Neural cell (in vitro differentiated cells): ENCODE measurements at regions not wholly inside any gene's neighbourhood (a gene's known extent, or its start where the extent isn't known, plus 50 kb on each side); places are given as distances from the start of the nearest gene placed in this dataset.

Source experiments
- H2AFZ ChIP-seq: fragments of 200-600, 300-800 bp; sonication (generic), shearing (Covaris generic); 2 replicates; pipeline ENCODE4 v1.6.0; 2014; ENCODE audit warnings: low read depth, mild to moderate bottlenecking, antibody characterized with exemption, low read length, moderate library complexity
- H3F3A ChIP-seq: fragments of 200-600 bp; shearing (Covaris generic); 2 replicates; pipeline ENCODE4 v1.6.1; 2016; ENCODE audit warnings: mild to moderate bottlenecking, moderate library complexity, mixed read lengths, antibody characterized with exemption, low read length; ENCODE audit not compliant: insufficient read depth, poor library complexity, severe bottlenecking
- H3K27ac ChIP-seq: fragments of 200-600, 300-800 bp; sonication (generic), shearing (Covaris generic); 2 replicates; pipeline ENCODE4 v1.5.1; 2014; ENCODE audit warnings: mild to moderate bottlenecking, low read length, moderate library complexity
- H3K27me3 ChIP-seq: fragments of 300-800, 200-600 bp; sonication (generic), shearing (Covaris generic); 2 replicates; pipeline ENCODE4 v1.6.0; 2014; ENCODE audit warnings: mild to moderate bottlenecking, low read depth, low read length, moderate library complexity; ENCODE audit not compliant: insufficient read depth
- H3K36me3 ChIP-seq: fragments of 300-800, 200-600 bp; sonication (generic), shearing (Covaris generic); 2 replicates; pipeline ENCODE4 v1.5.1; 2014; ENCODE audit warnings: mild to moderate bottlenecking, antibody characterized with exemption, low read length, moderate library complexity; ENCODE audit not compliant: insufficient read depth
- H3K4me2 ChIP-seq: fragments of 300-800, 200-600 bp; sonication (generic), shearing (Covaris generic); 2 replicates; pipeline ENCODE4 v1.6.0; 2014; ENCODE audit warnings: mild to moderate bottlenecking, low read length
- H3K4me3 ChIP-seq: fragments of 300-800, 200-600 bp; sonication (generic), shearing (Covaris generic); 2 replicates; pipeline ENCODE4 v1.5.1; 2014; ENCODE audit warnings: mild to moderate bottlenecking, low read length, moderate library complexity
- H3K79me2 ChIP-seq: fragments of 200-600 bp; shearing (Covaris generic); replicated peaks from 2 replicates; pipeline ENCODE4 v1.6.0; 2014; ENCODE audit warnings: mild to moderate bottlenecking, low read length, moderate library complexity; ENCODE audit not compliant: insufficient read depth
- H3K9ac ChIP-seq: fragments of 300-800, 200-600 bp; sonication (generic), shearing (Covaris generic); 2 replicates; pipeline ENCODE4 v1.6.1; 2016; ENCODE audit warnings: mild to moderate bottlenecking, low read length, mixed read lengths
- H3K9me2 ChIP-seq: fragments of 200-600 bp; shearing (Covaris generic); 2 replicates; pipeline ENCODE4 v1.6.1; 2016; ENCODE audit warnings: mild to moderate bottlenecking, low read length, mixed read lengths; ENCODE audit not compliant: insufficient read depth
- H3K9me3 ChIP-seq: fragments of 200-600, 300-800 bp; sonication (generic), shearing (Covaris generic); 2 replicates; pipeline ENCODE4 v1.6.1; 2016; ENCODE audit warnings: mild to moderate bottlenecking, mixed run types, low read length, moderate library complexity, mixed read lengths
- H4K20me1 ChIP-seq: fragments of 200-600 bp; shearing (Covaris generic); 2 replicates; pipeline ENCODE4 v1.6.1; 2016; ENCODE audit warnings: mild to moderate bottlenecking, mixed run types; ENCODE audit not compliant: insufficient read depth
- EP300 ChIP-seq: fragments of 450-650 bp; conservative IDR thresholded peaks from 2 replicates; pipeline ENCODE4 v1.6.1; 2014; ENCODE audit warnings: antibody characterized with exemption, mild to moderate bottlenecking, moderate library complexity; ENCODE audit not compliant: poor library complexity, severe bottlenecking
- EZH2 ChIP-seq: fragments of 200-600, 300-800 bp; shearing (Covaris generic), sonication (generic); IDR thresholded peaks from 2 replicates; pipeline ENCODE4 v1.6.1; 2014; ENCODE audit warnings: antibody characterized with exemption, low read length, borderline replicate concordance, mild to moderate bottlenecking; ENCODE audit not compliant: insufficient read depth, poor library complexity, severe bottlenecking
- MXI1 ChIP-seq: fragments of 450-650 bp; conservative IDR thresholded peaks from 2 replicates; pipeline ENCODE4 v1.6.1; 2014; ENCODE audit warnings: antibody characterized with exemption, mild to moderate bottlenecking; ENCODE audit not compliant: poor library complexity, severe bottlenecking
- POLR2AphosphoS5 ChIP-seq: IDR thresholded peaks from 2 replicates; pipeline ENCODE4 v1.6.1; 2012
- RAD21 ChIP-seq: fragments of 450-650 bp; conservative IDR thresholded peaks from 2 replicates; pipeline ENCODE4 v1.6.1; 2014; ENCODE audit warnings: antibody characterized with exemption, mild to moderate bottlenecking, moderate library complexity
- SMC3 ChIP-seq: fragments of 450-650 bp; conservative IDR thresholded peaks from 2 replicates; pipeline ENCODE4 v1.6.1; 2014; ENCODE audit warnings: antibody characterized with exemption, mild to moderate bottlenecking, moderate library complexity; ENCODE audit not compliant: poor library complexity
- TAF1 ChIP-seq: IDR thresholded peaks from 2 replicates; pipeline ENCODE4 v1.6.1; 2012; ENCODE audit warnings: low read depth
- TF ChIP-seq, protein P1 (sequence below): IDR thresholded peaks from 2 replicates; pipeline ENCODE4 v1.6.1; 2012; ENCODE audit warnings: borderline replicate concordance
- TF ChIP-seq, protein P2 (sequence below): fragments of 450-650 bp; IDR thresholded peaks from 2 replicates; pipeline ENCODE4 v1.5.1; 2014; ENCODE audit warnings: antibody characterized with exemption, mild to moderate bottlenecking, moderate library complexity; ENCODE audit not compliant: poor library complexity, severe bottlenecking

DNA sequence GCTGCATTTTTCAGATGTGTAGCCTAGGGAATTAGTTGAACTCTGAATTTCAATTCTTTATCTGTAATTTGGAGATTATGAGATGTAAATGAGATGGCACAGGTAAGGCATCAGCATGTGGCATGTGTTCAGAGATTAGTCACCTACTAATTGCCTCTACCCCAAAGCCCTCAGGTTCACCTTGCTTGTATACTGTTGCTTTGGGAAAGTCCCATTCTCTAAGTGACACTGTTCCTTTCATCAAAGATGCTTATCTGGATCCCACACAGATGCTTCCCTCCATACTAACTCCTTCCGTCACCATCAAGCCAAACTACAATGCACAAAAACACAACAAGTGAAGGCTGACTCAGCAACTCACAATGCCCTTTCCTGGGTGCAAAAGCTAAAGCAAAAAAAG lies 143.7 kb downstream of the LRATD1 start:
- Histone ChIP-seq H3K4me2 (no peak overlapping the region), H3K9me3 (no peaks in the 10 kb centered on the region), H4K20me1 (no peaks in the 10 kb centered on the region), H3K36me3 (no peaks in the 10 kb centered on the region), H3K79me2 (no peaks in the 10 kb centered on the region), H3K9ac (no peak overlapping the region), H2AFZ (no peak overlapping the region), H3F3A (peaks cover 8% of the 10 kb centered on the region), H3K4me3 (no peak overlapping the region), H3K9me2 (no peaks in the 10 kb centered on the region), H3K27ac (no peak overlapping the region), H3K27me3 (no peaks in the 10 kb centered on the region)
- TF ChIP-seq, protein P1, sequence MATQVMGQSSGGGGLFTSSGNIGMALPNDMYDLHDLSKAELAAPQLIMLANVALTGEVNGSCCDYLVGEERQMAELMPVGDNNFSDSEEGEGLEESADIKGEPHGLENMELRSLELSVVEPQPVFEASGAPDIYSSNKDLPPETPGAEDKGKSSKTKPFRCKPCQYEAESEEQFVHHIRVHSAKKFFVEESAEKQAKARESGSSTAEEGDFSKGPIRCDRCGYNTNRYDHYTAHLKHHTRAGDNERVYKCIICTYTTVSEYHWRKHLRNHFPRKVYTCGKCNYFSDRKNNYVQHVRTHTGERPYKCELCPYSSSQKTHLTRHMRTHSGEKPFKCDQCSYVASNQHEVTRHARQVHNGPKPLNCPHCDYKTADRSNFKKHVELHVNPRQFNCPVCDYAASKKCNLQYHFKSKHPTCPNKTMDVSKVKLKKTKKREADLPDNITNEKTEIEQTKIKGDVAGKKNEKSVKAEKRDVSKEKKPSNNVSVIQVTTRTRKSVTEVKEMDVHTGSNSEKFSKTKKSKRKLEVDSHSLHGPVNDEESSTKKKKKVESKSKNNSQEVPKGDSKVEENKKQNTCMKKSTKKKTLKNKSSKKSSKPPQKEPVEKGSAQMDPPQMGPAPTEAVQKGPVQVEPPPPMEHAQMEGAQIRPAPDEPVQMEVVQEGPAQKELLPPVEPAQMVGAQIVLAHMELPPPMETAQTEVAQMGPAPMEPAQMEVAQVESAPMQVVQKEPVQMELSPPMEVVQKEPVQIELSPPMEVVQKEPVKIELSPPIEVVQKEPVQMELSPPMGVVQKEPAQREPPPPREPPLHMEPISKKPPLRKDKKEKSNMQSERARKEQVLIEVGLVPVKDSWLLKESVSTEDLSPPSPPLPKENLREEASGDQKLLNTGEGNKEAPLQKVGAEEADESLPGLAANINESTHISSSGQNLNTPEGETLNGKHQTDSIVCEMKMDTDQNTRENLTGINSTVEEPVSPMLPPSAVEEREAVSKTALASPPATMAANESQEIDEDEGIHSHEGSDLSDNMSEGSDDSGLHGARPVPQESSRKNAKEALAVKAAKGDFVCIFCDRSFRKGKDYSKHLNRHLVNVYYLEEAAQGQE, result no peak
- TF ChIP-seq EP300 (no peak), POLR2AphosphoS5 (no peak), TAF1 (no peak), MXI1 (no peak), RAD21 (no peak), EZH2 (no peak), SMC3 (no peak)
- TF ChIP-seq, protein P2, sequence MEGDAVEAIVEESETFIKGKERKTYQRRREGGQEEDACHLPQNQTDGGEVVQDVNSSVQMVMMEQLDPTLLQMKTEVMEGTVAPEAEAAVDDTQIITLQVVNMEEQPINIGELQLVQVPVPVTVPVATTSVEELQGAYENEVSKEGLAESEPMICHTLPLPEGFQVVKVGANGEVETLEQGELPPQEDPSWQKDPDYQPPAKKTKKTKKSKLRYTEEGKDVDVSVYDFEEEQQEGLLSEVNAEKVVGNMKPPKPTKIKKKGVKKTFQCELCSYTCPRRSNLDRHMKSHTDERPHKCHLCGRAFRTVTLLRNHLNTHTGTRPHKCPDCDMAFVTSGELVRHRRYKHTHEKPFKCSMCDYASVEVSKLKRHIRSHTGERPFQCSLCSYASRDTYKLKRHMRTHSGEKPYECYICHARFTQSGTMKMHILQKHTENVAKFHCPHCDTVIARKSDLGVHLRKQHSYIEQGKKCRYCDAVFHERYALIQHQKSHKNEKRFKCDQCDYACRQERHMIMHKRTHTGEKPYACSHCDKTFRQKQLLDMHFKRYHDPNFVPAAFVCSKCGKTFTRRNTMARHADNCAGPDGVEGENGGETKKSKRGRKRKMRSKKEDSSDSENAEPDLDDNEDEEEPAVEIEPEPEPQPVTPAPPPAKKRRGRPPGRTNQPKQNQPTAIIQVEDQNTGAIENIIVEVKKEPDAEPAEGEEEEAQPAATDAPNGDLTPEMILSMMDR, result no peak

DNA sequence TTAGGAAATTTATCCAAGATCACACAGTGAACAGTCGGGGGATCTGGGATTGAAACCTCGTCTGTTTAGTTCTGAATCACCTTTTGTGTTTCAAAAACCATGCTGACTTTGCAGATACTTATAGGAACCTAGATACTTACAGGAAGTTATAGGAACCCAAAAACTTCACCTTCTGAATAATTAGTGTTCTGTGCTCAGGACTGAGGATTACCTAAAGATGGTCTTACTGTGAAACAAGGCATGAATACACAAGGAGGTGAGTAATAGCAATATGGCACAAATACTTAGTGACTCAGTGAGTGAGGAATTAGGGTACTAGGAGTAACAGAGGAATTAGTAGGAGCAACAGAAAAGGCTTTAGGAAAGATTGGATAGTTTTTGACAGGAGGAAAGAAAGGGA lies 145.5 kb downstream of the LRATD1 start:
- no peak overlapping the region for H2AFZ ChIP-seq
- no peak overlapping the region for H3K27ac ChIP-seq
- H3K4me2 ChIP-seq, result no peak overlapping the region
- no peaks in the 10 kb centered on the region for H3K79me2 ChIP-seq
- no peaks in the 10 kb centered on the region for H3K9me3 ChIP-seq
- no peak overlapping the region for H3K4me3 ChIP-seq
- no peaks in the 10 kb centered on the region for H3K27me3 ChIP-seq
- H3K36me3 ChIP-seq, result no peaks in the 10 kb centered on the region
- no peak for TF ChIP-seq TAF1
- no peak for TF ChIP-seq EP300
- TF ChIP-seq, protein P1, result no peak
- no peak for TF ChIP-seq RAD21
- TF ChIP-seq, protein P2, result no peak
- TF ChIP-seq POLR2AphosphoS5, result no peak
- TF ChIP-seq MXI1, result no peak
- no peak for TF ChIP-seq EZH2
- TF ChIP-seq SMC3, result no peak
- no peaks in the 10 kb centered on the region for H3K9me2 ChIP-seq
- H4K20me1 ChIP-seq, result no peaks in the 10 kb centered on the region
- H3F3A ChIP-seq, result peaks cover 8% of the 10 kb centered on the region
- no peak overlapping the region for H3K9ac ChIP-seq
